ENCODE measurements at regions not wholly inside any gene's neighbourhood (a gene's known extent, or its start where the extent isn't known, plus 50 kb on each side); places are given as distances from the start of the nearest gene placed in this dataset.

DNA sequence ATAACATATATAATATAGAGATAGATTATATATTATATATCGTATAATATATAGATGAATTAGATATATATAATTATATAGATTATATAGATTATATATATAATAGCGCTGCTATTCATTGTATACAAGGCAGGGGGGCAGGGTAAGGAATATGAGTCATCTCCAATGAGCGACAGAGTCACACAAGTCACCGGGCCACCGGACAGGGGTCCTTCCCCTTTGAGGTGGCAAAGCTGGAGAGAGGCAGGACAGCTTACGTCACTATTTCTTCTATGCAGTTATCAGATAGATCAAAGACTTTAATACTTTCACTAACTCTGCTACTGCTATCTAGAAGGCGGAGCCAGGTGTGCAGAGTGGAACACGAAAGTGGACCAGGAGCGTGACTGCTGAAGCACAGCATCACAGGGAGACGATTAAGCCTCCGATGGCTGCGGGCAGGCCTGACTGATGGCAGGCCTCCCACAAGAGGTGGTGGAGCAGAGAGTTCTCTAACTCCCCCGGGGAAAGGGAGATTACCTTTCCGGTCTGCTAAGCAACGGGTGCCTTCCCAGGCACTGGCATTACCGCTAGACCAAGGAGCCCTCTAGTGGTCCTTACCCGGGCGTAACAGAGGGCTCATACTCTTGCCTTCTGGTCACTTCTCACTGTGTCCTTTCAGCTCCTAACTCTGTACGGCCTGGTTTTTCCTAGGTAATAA, 2154.7 kb downstream of the MRPL39 start:
- Mint-ChIP-seq H3K36me3 (peaks cover 2% of the 10 kb centered on the region), H3K9me3 (peaks cover 0 to 4% (median 0%) of the 10 kb centered on the region in 3 donors), H3K27me3 (no peaks in the 10 kb centered on the region), H3K4me3 (peak overlapping the region in 1 of 4 donors; percentile 65), H3K4me1 (peaks cover 0 to 1% (median 0%) of the 10 kb centered on the region in 3 donors), H3K27ac (no peak overlapping the region)

DNA sequence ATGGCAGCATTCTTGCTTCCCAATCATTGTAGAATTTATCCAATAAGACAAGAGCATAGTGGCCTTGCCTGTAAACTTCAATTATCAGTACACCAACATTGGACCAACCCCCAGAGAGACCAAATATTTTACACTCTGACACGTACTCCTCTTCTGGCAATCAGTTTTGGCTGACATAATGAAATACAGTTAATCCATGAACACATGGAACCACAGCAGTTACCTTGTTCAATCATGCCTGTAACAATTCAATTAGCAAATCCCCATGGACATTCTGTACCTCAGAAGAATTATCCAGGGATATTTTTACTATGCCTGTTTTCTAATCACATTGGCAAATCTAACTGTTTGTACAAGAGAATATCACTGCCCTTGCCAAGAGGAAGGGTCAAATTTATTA, 2162.0 kb downstream of the MRPL39 start:
- H3K27me3 Mint-ChIP-seq, result no peaks in the 10 kb centered on the region
- H3K36me3 Mint-ChIP-seq, result no peaks in the 10 kb centered on the region
- no peaks in the 10 kb centered on the region for H3K4me1 Mint-ChIP-seq
- H3K4me3 Mint-ChIP-seq, result no peak overlapping the region
- no peaks in the 10 kb centered on the region for H3K9me3 Mint-ChIP-seq
- H3K27ac Mint-ChIP-seq, result no peak overlapping the region

GRCh38 chr21:23438081-23438480, 2169.2 kb downstream of the MRPL39 start:
- H3K4me3 Mint-ChIP-seq, result no peak overlapping the region

DNA sequence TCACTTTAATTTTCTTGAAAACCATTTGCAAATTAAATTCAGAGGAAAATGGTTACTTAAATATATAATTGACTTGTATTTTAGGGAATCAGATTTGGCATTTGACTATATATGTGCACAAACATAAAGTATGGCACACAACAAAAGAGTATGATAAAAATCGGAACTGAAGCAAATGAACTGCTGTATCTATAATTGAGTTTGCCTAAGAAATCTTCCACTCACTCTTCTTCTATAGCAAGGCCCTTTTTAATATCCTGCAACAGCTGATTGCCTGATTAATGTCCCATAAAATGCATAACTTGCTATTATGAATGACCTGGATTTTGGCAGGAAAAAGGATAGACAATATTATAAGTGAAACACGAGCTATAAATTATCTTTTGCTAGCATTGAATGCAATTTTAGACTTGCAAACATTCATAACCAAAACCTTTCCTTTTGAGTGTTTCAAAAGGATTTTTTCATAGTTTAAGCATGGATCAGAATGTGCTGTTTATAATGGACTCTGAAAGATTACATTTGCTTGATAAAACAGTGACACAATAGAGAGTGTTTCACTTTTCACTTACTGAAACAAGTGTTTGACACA, 2204.3 kb downstream of the MRPL39 start:
- peaks cover 0 to 2% (median 0%) of the 10 kb centered on the region in 3 donors for H3K9me3 Mint-ChIP-seq
- no peaks in the 10 kb centered on the region for H3K4me1 Mint-ChIP-seq
- no peaks in the 10 kb centered on the region for H3K36me3 Mint-ChIP-seq
- no peak overlapping the region for H3K27ac Mint-ChIP-seq
- H3K27me3 Mint-ChIP-seq, result no peaks in the 10 kb centered on the region
- no peak overlapping the region for H3K4me3 Mint-ChIP-seq

More at GRCh38 chr21:23438081-23438480, 2169.2 kb downstream of the MRPL39 start:
- Mint-ChIP-seq H3K36me3 (no peaks in the 10 kb centered on the region), H3K4me1 (no peaks in the 10 kb centered on the region), H3K27me3 (no peaks in the 10 kb centered on the region), H3K9me3 (peaks cover 0 to 6% (median 3%) of the 10 kb centered on the region in 3 donors), H3K27ac (no peak overlapping the region)

GRCh38 chr21:23401278-23401677, 2206.0 kb downstream of the MRPL39 start:
- Mint-ChIP-seq H3K4me3 (no peak overlapping the region), H3K27ac (no peak overlapping the region), H3K27me3 (no peaks in the 10 kb centered on the region), H3K4me1 (no peaks in the 10 kb centered on the region), H3K36me3 (no peaks in the 10 kb centered on the region), H3K9me3 (peaks cover 0 to 2% (median 0%) of the 10 kb centered on the region in 3 donors)

GRCh38 chr21:23398726-23399125, 2208.6 kb downstream of the MRPL39 start:
- no peak overlapping the region for H3K4me3 Mint-ChIP-seq
- no peaks in the 10 kb centered on the region for H3K36me3 Mint-ChIP-seq
- H3K27me3 Mint-ChIP-seq, result no peaks in the 10 kb centered on the region
- H3K4me1 Mint-ChIP-seq, result no peaks in the 10 kb centered on the region
- no peak overlapping the region for H3K27ac Mint-ChIP-seq
- peaks cover 0 to 2% (median 0%) of the 10 kb centered on the region in 3 donors for H3K9me3 Mint-ChIP-seq

GRCh38 chr21:23394458-23394857, 2212.8 kb downstream of the MRPL39 start:
- H3K9me3 Mint-ChIP-seq, result no peaks in the 10 kb centered on the region
- H3K4me3 Mint-ChIP-seq, result no peak overlapping the region
- no peaks in the 10 kb centered on the region for H3K36me3 Mint-ChIP-seq
- H3K27me3 Mint-ChIP-seq, result no peaks in the 10 kb centered on the region
- H3K27ac Mint-ChIP-seq, result no peak overlapping the region
- no peaks in the 10 kb centered on the region for H3K4me1 Mint-ChIP-seq

GRCh38 chr21:23384679-23385078, 2222.6 kb downstream of the MRPL39 start:
- H3K36me3 Mint-ChIP-seq, result no peaks in the 10 kb centered on the region
- no peak overlapping the region for H3K27ac Mint-ChIP-seq
- H3K4me3 Mint-ChIP-seq, result no peak overlapping the region
- no peaks in the 10 kb centered on the region for H3K4me1 Mint-ChIP-seq
- H3K9me3 Mint-ChIP-seq, result peaks cover 0 to 3% (median 0%) of the 10 kb centered on the region in 3 donors
- no peaks in the 10 kb centered on the region for H3K27me3 Mint-ChIP-seq

GRCh38 chr21:23374155-23374554, 2233.1 kb downstream of the MRPL39 start:
- peaks cover 2% of the 10 kb centered on the region for H3K36me3 Mint-ChIP-seq
- H3K9me3 Mint-ChIP-seq, result peaks cover 0 to 3% (median 1%) of the 10 kb centered on the region in 3 donors
- no peak overlapping the region for H3K4me3 Mint-ChIP-seq
- H3K27me3 Mint-ChIP-seq, result peaks cover 2% of the 10 kb centered on the region
- H3K27ac Mint-ChIP-seq, result no peak overlapping the region
- H3K4me1 Mint-ChIP-seq, result no peaks in the 10 kb centered on the region

- no peaks in the 10 kb centered on the region for H3K36me3 Mint-ChIP-seq
- no peak overlapping the region for H3K4me3 Mint-ChIP-seq
- no peaks in the 10 kb centered on the region for H3K27me3 Mint-ChIP-seq
- peaks cover 0 to 12% (median under 1%) of the 10 kb centered on the region in 3 donors for H3K9me3 Mint-ChIP-seq
- H3K4me1 Mint-ChIP-seq, result no peaks in the 10 kb centered on the region
- H3K27ac Mint-ChIP-seq, result no peak overlapping the region
Measured at GRCh38 chr21:23356905-23357304, 2250.4 kb downstream of the MRPL39 start.

DNA sequence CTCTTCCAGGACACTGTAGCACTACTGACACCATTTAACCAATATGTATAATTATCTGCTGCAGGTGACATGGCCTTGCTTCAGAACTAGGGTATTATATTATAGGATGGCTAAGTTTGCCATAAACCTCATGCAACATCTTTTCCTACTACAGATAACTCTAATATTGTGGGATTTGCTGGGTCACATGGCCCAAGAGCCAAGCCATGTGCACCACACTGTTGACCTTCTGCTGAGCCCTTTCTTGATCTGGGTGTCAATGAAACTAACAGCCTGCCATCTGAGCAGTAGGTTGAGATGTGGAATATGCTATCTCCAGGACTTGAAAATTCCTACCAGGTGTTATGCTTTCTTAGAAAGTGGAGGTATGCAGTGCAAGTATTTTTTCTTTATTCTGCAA, 2291.1 kb downstream of the MRPL39 start:
- Mint-ChIP-seq H3K27me3 (no peaks in the 10 kb centered on the region), H3K4me1 (no peaks in the 10 kb centered on the region), H3K27ac (no peak overlapping the region), H3K4me3 (no peak overlapping the region), H3K36me3 (no peaks in the 10 kb centered on the region), H3K9me3 (peaks cover 0 to 7% (median 0%) of the 10 kb centered on the region in 3 donors)

DNA sequence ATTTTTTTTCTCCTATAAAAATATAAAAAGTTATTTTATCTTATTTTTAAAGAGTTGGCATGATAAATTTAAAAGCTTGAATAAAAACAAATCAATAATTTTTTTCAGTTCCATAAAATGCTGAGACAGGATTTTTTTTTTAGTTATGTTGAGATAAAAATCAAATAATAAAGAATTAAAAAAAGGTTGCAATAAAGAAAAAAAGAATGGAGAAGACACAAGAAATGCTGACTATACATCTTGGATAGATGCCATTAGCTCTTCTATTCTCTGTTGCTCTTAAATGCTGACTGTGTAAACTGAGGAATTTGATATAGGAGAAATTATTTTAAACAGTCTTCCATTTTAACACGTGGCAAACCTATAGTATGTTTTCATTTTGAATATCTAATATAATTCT, 2298.5 kb downstream of the MRPL39 start:
- no peaks in the 10 kb centered on the region for H3K36me3 Mint-ChIP-seq
- no peaks in the 10 kb centered on the region for H3K27me3 Mint-ChIP-seq
- H3K4me1 Mint-ChIP-seq, result no peaks in the 10 kb centered on the region
- H3K4me3 Mint-ChIP-seq, result no peak overlapping the region
- H3K9me3 Mint-ChIP-seq, result peaks cover 0 to 2% (median 1%) of the 10 kb centered on the region in 3 donors
- H3K27ac Mint-ChIP-seq, result no peak overlapping the region

DNA sequence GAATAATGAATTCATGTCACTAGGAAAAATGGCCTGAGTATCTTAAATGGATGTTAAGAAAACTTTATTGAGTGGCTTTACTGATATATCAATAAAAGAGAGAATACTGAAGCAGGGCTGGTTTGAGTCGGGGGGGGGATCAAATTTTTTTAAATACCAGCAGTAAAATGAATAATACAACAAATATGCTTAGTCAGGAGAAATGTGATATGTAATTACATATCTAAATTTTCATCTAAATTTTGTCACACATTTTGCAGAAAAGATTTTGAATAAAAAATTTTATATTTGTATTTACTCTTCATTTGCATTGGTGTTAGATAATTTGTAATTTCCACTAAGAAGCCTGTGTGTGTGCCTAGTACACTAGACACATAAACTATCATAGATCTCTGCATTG, 2300.2 kb downstream of the MRPL39 start:
- no peak overlapping the region for H3K4me3 Mint-ChIP-seq
- no peaks in the 10 kb centered on the region for H3K36me3 Mint-ChIP-seq
- no peaks in the 10 kb centered on the region for H3K27me3 Mint-ChIP-seq
- no peaks in the 10 kb centered on the region for H3K4me1 Mint-ChIP-seq
- H3K9me3 Mint-ChIP-seq, result peaks cover 1 to 6% (median 5%) of the 10 kb centered on the region in 3 donors
- H3K27ac Mint-ChIP-seq, result no peak overlapping the region

DNA sequence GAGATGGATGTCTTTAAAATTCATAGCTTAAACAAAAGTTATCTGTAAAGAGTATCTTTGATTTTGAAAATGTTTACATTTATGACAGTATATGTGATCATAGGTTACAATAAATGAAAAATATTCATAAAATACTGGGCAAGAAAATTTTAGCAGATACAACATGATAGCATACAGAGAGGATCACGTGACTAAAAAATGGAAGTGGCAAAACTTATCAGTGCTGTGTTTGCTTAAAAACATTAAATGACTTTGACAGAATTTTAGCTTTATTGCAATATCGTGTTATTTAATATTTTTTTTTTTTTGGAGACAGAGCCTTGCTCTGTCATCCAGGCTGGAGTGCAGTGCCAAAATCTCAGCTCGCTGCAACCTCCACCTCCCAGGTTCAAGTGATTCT, 2294.1 kb downstream of the NCAM2 start:
- Mint-ChIP-seq H3K36me3 (no peaks in the 10 kb centered on the region), H3K4me3 (no peak overlapping the region), H3K27ac (no peak overlapping the region), H3K9me3 (peaks cover 5 to 9% (median 8%) of the 10 kb centered on the region in 3 donors), H3K4me1 (peaks cover 0 to 1% (median 0%) of the 10 kb centered on the region in 3 donors), H3K27me3 (no peaks in the 10 kb centered on the region)

DNA sequence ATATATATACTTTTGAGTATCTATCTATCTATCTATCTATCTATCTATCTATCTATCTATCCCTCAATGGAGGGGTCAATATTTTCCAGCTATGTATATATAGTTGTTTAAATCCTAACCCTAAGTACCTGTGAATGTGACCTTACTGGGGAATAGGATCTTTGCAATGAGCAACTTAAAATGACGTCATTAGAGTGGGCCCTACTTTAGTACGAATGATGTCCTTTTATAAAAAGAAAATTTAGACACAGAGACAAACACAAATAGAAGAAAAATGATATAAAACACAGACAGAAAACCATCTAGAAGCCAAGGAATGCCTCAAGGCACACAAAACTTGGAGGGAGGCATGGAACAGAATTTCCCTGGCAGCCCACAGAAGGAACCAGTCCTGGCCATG, 2283.7 kb downstream of the NCAM2 start:
- Mint-ChIP-seq H3K4me3 (no peak overlapping the region), H3K9me3 (peaks cover 0 to 4% (median 4%) of the 10 kb centered on the region in 3 donors), H3K36me3 (no peaks in the 10 kb centered on the region), H3K27me3 (no peaks in the 10 kb centered on the region), H3K4me1 (no peaks in the 10 kb centered on the region), H3K27ac (no peak overlapping the region)

DNA sequence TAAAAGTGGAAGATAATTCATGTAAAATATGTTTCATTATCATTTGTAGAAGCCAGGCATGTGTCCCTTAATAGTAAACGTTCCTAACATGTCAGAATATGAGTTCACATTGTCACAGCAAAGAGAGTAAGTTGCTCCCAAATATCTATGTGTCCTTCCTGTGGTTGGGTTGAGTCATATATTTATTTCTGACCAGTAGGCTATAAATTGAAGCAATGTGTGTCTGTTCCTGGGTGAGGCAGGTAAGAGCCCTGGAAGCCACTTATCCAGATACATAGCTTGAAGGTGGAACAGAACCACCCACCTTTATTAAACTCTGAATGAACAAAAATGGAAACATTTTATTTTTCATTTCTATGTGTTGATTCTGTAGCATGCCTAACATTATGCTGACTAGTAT, 2251.6 kb downstream of the NCAM2 start:
- Mint-ChIP-seq H3K27me3 (no peaks in the 10 kb centered on the region), H3K36me3 (no peaks in the 10 kb centered on the region), H3K27ac (no peak overlapping the region), H3K9me3 (no peaks in the 10 kb centered on the region), H3K4me3 (no peak overlapping the region), H3K4me1 (no peaks in the 10 kb centered on the region)

Data from IgD-negative memory B cell (primary cell).